ENCODE measurements at regions not wholly inside any gene's neighbourhood (a gene's known extent, or its start where the extent isn't known, plus 50 kb on each side); places are given as distances from the start of the nearest gene placed in this dataset.

DNA sequence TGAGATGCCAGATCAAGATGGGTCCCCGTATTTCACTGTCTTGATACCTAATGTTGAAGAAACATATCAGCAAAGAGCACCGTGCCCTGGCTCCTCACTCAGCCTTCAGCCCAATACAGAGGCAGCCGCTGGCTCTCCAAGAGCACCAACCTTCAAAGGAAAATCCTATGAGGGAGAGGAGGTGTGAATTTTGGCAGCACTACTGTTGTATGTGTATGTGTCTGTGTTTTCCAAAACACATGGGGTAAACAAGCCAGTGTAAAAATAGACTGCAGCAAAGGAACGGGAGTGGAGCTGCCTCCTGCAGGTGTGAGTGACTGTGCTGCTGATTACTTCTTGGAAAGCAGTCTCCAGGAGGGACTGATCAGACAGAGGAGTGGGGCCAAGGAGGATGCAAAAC, 194.0 kb upstream of the CDH5 start:
- no peaks in the 10 kb centered on the region for H3K36me3 Mint-ChIP-seq
- no peak overlapping the region for H3K4me3 Mint-ChIP-seq
- H3K4me1 Mint-ChIP-seq = peaks cover 19% of the 10 kb centered on the region

GRCh38 chr16:66171578-66171977, 194.9 kb upstream of the CDH5 start:
- Mint-ChIP-seq H3K27ac (no peak overlapping the region), H3K4me1 (peaks cover 19% of the 10 kb centered on the region), H3K9me3 (peaks cover 4% of the 10 kb centered on the region), H3K4me3 (no peak overlapping the region), H3K36me3 (no peaks in the 10 kb centered on the region), H3K27me3 (ENCODE audit: low read depth) (peaks cover 17% of the 10 kb centered on the region)
- DNase-seq (ENCODE audit: low spot score in 2 of 2, unreplicated experiment in 2 of 2) = no peak
- no peak for TF ChIP-seq CTCF (IDR thresholded peaks at IDR 0.05; ENCODE audit: unreplicated experiment)

More for the DNA sequence above, 194.0 kb upstream of the CDH5 start:
- no peak for TF ChIP-seq CTCF (IDR thresholded peaks at IDR 0.05; ENCODE audit: unreplicated experiment)
- H3K27me3 Mint-ChIP-seq (ENCODE audit: low read depth) = peaks cover 12% of the 10 kb centered on the region
- H3K9me3 Mint-ChIP-seq = no peaks in the 10 kb centered on the region
- peak in 1 of 2 experiments; percentile 14 for DNase-seq (ENCODE audit: low spot score in 2 of 2, unreplicated experiment in 2 of 2)
- no peak overlapping the region for H3K27ac Mint-ChIP-seq

DNA sequence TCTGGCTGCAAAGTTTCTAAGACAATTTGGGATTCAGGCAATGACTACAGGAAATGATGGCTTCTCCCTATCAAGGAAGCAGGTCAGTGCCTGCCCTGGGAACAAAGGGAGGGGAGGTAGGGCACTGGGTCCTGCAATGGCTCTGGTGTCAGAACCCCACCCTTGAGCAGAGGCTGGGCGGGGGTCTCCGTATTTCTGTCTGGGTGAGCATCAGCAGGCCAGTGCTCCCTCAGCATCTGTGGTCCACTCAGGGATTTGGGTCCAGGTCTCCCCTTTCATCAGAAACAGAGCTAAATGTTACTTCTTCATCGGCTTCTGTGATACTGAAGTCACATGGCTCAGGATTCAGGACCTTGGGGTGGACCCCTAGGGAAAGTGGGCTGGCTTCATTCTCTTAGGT, 195.5 kb upstream of the CDH5 start:
- Mint-ChIP-seq H3K9me3 (peaks cover 4% of the 10 kb centered on the region), H3K4me1 (peaks cover 16% of the 10 kb centered on the region), H3K4me3 (no peak overlapping the region), H3K27ac (no peak overlapping the region), H3K27me3 (ENCODE audit: low read depth) (peaks cover 17% of the 10 kb centered on the region), H3K36me3 (no peaks in the 10 kb centered on the region)
- peak in 1 of 2 experiments; percentile 20 for DNase-seq (ENCODE audit: low spot score in 2 of 2, unreplicated experiment in 2 of 2)
- no peak for TF ChIP-seq CTCF (IDR thresholded peaks at IDR 0.05; ENCODE audit: unreplicated experiment)

GRCh38 chr16:66169817-66170216, 196.7 kb upstream of the CDH5 start:
- H3K27me3 Mint-ChIP-seq (ENCODE audit: low read depth) = peaks cover 19% of the 10 kb centered on the region
- no peaks in the 10 kb centered on the region for H3K36me3 Mint-ChIP-seq
- peaks cover 4% of the 10 kb centered on the region for H3K9me3 Mint-ChIP-seq
- peaks cover 13% of the 10 kb centered on the region for H3K4me1 Mint-ChIP-seq
- no peak overlapping the region for H3K27ac Mint-ChIP-seq
- no peak for DNase-seq (ENCODE audit: low spot score in 2 of 2, unreplicated experiment in 2 of 2)
- TF ChIP-seq CTCF (IDR thresholded peaks at IDR 0.05; ENCODE audit: unreplicated experiment) = no peak
- H3K4me3 Mint-ChIP-seq = no peak overlapping the region

DNA sequence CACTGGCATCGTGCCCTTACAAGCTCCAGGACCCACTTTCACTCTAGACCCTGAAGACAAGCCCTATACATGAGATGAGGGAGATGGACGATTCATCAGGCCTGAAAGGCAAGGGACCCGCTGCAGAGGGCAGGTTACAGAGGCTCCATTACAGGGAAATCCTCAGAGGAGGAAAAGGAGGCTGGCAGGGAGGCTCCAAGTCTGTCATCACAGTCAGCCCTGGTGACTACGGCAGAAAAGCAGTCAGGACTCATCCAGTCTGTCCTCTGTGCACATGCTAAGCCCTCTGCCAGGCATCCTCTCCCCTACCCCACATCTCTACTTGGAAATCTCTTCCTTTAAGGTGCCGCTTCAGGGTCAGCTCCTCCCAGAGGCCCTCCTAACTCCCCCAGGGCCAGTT, 197.7 kb upstream of the CDH5 start:
- Mint-ChIP-seq H3K4me1 (peaks cover 18% of the 10 kb centered on the region), H3K27me3 (ENCODE audit: low read depth) (peaks cover 19% of the 10 kb centered on the region), H3K4me3 (no peak overlapping the region), H3K27ac (no peak overlapping the region), H3K36me3 (no peaks in the 10 kb centered on the region), H3K9me3 (peaks cover 4% of the 10 kb centered on the region)
- no peak for TF ChIP-seq CTCF (IDR thresholded peaks at IDR 0.05; ENCODE audit: unreplicated experiment)
- peak in 1 of 2 experiments; percentile 21 for DNase-seq (ENCODE audit: low spot score in 2 of 2, unreplicated experiment in 2 of 2)

Measured in mesothelial cell of epicardium (in vitro differentiated cells).